IPS-NIHi7 (cell line): ENCODE measurements at regions not wholly inside any gene's neighbourhood (a gene's known extent, or its start where the extent isn't known, plus 50 kb on each side); places are given as distances from the start of the nearest gene placed in this dataset.
A peak's percentile ranks its signal among the peaks of the same experiment; 100 is the strongest.
"Not testable (repeated sequence)": the region's sequence is repeated elsewhere in the genome, so short reads cannot be mapped to it uniquely, and the experiment has no call there.

ENCODE experiments used
- DNase-seq: peaks from one replicate; pipeline ENCODE4 v3.0.0; 2012; ENCODE audit warnings: mixed read lengths; ENCODE audit errors: extremely low spot score

DNA sequence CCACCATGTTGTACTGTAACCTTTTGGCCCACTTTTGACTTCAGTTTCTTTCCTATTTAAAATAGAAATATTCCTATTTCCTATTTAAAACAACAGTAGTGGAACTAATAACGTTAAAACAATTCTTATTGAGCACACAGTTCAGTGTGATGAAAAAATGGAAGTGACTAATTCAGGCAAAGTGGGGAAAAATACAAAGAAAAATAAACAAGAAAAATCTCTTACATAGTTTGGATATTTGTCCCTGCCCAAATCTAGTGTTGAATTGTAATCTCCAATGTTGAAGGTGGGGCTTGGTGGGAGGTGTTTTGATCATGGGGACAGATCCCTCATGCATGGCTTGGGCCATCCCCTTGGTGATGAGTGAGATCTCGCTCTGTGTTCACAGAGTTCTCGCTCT lies 198.1 kb upstream of the CPHXL start:
- DNase-seq: no peak

DNA sequence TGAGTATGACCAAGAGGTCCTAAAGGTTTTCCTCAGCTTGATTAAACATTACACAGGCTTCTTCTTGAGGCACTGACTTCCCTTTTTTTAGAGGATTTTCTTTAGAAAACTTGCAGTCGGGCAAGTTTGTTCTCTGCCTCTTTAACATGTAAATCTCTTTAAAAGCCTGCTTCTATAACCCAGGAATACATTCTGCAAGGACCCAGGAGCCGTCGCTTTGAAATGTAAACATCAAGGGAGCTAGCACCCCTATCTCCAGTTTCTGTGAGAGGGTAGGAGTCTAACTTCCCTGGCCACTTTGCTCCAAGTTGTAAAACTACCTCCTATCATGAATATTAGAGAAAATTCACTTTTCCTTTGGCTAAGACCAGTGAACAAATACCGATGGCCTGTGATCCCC lies 201.5 kb upstream of the CPHXL start:
- DNase-seq: peak; percentile 37

- DNase-seq: no peak
Observed at GRCh38 chr16:75928295-75928694, 202.0 kb upstream of the CPHXL start.

GRCh38 chr16:75929046-75929445 lies 202.8 kb upstream of the CPHXL start:
- DNase-seq: no peak

GRCh38 chr16:75931043-75931442 lies 204.8 kb upstream of the CPHXL start:
- no peak for DNase-seq

DNA sequence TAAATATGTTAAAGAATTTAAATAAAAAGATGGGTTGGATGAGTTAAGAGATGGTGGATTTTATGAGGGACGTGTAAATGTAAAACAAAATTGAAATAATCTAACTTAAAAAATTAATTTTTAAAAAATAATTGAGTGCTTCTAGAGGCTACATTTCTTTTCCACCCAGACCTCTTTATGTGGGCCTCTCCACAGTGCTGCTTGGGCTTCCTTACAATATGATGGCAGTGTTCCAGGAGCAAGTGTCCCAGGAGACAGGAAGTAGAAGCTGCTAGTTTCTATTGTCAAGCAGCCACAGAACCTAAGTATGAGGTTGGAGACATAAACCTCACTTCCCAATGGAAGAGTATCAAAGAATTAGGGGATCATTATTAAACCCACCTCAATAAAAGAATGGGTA lies 205.7 kb upstream of the CPHXL start:
- DNase-seq: no peak

GRCh38 chr16:75938818-75939217 lies 212.5 kb upstream of the CPHXL start:
- DNase-seq: no peak

- DNase-seq: no peak
Observed at GRCh38 chr16:75942351-75942750, 216.1 kb upstream of the CPHXL start.

- DNase-seq: no peak
Observed at GRCh38 chr16:75942936-75943335, 216.6 kb upstream of the CPHXL start.

DNA sequence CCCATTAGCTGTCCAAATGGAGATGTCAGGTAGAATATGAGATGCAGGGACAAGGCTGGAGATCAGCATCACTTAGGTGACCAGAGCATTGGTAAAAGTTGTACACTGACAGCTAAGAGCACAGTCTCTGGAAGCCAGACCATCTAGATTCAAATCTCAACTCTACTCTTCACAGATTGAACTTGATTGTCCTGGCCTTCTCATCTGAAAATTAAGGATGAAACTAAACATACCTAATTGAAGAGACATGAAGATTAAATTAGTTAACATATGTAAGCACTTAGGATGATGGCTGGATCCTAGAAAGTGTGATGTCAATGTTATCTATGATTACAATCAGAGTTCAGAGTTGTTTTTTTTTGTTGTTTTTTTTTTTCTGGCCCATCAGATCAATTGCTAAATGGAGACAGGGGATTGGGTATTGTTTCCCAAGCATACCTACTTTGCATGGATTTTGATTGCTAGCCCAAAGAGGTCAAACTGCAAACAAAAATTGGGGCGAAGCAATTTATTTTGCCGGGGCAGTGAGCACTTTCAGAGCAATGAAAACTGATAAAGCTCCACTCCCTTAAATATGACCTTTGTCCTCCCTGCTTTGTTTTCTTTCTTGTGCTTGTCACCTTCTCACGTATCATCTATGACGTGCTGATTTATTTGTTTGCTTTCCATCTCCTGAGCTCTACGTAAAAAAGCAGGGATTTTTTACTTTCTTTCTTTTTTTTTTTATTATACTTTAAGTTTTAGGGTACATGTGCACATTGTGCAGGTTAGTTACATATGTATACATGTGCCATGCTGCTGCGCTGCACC lies 217.6 kb upstream of the CPHXL start:
- no peak for DNase-seq

GRCh38 chr16:75945916-75946457 lies 219.7 kb upstream of the CPHXL start:
- no peak for DNase-seq

- no peak for DNase-seq
Observed at GRCh38 chr16:75947626-75948239, 221.4 kb upstream of the CPHXL start.

- no peak for DNase-seq
Observed at GRCh38 chr16:75948441-75948840, 222.2 kb upstream of the CPHXL start.

DNA sequence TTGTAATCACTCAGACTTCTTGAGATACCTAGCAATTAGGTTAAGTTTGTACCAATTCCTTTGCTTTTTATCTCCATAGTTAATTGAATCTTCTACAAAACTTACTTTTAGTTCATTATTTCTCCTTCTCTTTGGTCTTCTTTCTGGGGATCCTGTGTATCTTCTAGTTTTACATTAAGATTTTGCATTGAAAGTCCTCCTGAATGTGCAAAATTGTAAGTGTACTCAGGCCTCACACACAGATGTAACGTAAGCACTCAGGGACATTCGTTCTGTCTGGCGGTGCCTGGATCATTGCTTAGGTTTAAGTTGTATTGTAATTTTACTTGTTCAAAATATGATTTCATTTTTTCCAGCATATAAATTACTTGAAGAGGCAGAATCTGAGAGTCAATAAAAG lies 222.6 kb upstream of the CPHXL start:
- no peak for DNase-seq

DNA sequence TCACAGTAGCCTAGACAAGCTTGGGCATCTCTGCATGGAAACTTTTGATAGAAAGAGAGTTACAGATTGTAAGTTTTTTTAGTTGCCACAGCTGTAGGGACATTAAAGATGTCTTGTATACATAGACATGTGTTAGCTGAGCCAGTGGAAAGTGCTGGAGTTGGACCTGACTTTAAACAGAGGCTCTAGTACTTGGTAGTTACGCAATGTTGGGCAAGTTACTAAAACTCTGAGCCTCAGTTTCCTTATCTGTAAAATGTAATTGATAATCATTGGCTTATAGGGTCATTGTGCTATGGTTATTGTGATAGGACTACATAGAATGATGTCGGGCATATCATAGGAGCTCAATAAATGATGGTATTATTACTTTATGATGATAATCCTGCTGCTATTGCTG lies 225.8 kb upstream of the CPHXL start:
- DNase-seq: no peak

GRCh38 chr16:75957870-75958269 lies 231.6 kb upstream of the CPHXL start:
- DNase-seq: no peak

DNA sequence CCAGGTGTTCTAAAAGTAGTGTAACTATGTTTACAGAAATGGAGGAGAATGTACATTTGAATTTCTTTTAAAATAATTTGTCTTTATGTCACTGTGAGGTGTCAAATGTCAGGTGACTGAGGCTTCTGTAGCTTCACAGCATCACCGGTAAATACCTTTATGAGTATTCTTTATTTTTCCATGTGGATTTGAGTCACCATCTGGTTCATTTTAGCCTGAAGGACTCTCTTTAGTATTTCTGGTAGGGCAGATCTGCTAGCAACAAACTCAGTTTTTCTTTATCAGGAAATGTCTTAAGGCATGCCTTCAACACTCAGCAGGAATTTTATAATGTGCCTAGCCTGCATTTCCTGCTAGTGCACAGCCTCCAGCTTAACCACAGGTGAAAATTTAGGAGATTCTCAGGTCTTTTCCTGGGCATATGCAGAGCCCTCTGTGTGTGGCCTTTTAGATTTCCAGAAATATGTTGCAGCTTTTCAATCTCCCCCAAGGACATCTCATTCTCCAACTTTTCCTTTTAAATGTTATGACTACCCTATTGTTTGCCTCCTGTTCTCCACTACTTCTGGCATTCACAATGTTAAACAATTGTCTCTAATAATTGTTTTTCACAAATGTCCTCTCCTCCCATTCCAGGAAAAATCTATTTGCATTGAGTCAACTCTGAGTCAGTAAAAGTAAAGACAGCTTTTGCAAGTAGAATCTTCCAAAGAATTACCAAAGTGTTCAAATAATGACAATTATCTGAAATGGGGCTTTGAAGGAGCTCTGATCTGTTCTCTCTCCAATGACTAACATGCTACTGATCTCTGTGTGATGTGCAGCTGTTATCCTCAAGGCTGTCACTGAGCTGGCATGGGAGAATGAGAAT lies 239.4 kb upstream of the CPHXL start:
- no peak for DNase-seq

DNA sequence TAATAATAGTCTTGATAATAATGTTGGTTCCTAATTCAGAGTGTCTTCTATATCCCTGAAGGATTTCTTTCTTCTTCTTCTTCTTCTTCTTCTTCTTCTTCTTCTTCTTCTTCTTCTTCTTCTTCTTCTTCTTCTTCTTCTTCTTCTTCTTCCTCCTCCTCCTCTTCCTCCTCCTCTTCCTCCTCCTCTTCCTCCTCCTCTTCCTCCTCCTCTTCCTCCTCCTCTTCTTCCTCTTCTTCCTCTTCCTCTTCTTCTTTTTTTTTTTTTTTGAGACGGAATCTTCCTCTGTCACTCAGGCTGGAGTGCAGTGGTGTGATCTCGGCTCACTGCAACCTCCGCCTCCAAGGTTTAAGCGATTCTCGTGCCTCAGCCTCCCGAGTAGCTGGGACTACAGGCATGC lies 242.8 kb upstream of the CPHXL start:
- not testable (repeated sequence) for DNase-seq

GRCh38 chr16:75971334-75971733 lies 245.0 kb upstream of the CPHXL start:
- DNase-seq: no peak

- DNase-seq: no peak
Observed at GRCh38 chr16:75983296-75983695, 257.0 kb upstream of the CPHXL start.

GRCh38 chr16:75983741-75984381 lies 257.6 kb upstream of the CPHXL start:
- no peak for DNase-seq

DNA sequence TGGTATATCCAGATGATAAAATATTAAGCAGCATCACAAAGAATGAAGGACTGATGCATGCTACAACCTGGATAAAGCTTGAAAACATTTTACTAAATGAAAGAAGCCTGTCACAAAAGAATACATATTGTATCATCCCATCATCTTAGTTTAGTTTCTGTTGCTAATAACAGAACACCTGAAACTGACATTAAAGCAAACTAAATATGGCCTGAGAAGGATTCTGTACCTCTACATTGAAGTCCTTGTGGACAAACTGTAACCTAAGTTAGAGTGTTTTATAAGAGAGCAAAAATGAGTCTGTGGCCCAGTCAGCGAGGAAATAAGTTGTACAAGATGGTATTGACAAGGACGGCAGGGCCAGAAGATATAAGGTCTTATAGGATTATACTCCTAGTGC lies 261.0 kb upstream of the CPHXL start:
- no peak for DNase-seq
